Kidney tubule cell (primary cell): ENCODE measurements at regions not wholly inside any gene's neighbourhood (a gene's known extent, or its start where the extent isn't known, plus 50 kb on each side); places are given as distances from the start of the nearest gene placed in this dataset.
"Not testable (repeated sequence)": the region's sequence is repeated elsewhere in the genome, so short reads cannot be mapped to it uniquely, and the experiment has no call there.

ENCODE experiments used
- DNase-seq: peaks from one replicate; pipeline ENCODE4 v3.0.0-alpha.2; 2018; ENCODE audit warnings: low spot score

GRCh38 chr5:121100931-121101330 is 636.8 kb downstream of the PRR16 start:
- DNase-seq, result no peak

- no peak for DNase-seq
These were observed 641.8 kb downstream of the PRR16 start for GRCh38 chr5:121105921-121106320.

- not testable (repeated sequence) for DNase-seq
These were observed 642.9 kb downstream of the PRR16 start for GRCh38 chr5:121106721-121107690.

- no peak for DNase-seq
These were observed 644.6 kb downstream of the PRR16 start for GRCh38 chr5:121108725-121109124.

- DNase-seq, result no peak
These were observed 645.7 kb downstream of the PRR16 start for GRCh38 chr5:121109817-121110216.

GRCh38 chr5:121121786-121122185 is 657.7 kb downstream of the PRR16 start:
- no peak for DNase-seq

GRCh38 chr5:121138495-121138907 is 674.4 kb downstream of the PRR16 start:
- no peak for DNase-seq

- no peak for DNase-seq
These were observed 674.9 kb downstream of the PRR16 start for GRCh38 chr5:121138952-121139351.

- DNase-seq, result no peak
These were observed 680.7 kb downstream of the PRR16 start for GRCh38 chr5:121144764-121145163.

- DNase-seq, result no peak
These were observed 687.4 kb downstream of the PRR16 start for GRCh38 chr5:121151534-121151933.

GRCh38 chr5:121152411-121152810 is 688.3 kb downstream of the PRR16 start:
- no peak for DNase-seq

- DNase-seq, result no peak
These were observed 692.5 kb downstream of the PRR16 start for GRCh38 chr5:121156565-121156964.

- DNase-seq, result no peak
These were observed 693.2 kb upstream of the FTMT start for GRCh38 chr5:121158451-121158850.

- DNase-seq, result no peak
These were observed 691.1 kb upstream of the FTMT start for GRCh38 chr5:121160591-121160990.

- DNase-seq, result no peak
These were observed 687.0 kb upstream of the FTMT start for GRCh38 chr5:121164632-121165031.

GRCh38 chr5:121171361-121171760 is 680.3 kb upstream of the FTMT start:
- no peak for DNase-seq

- DNase-seq, result no peak
These were observed 679.8 kb upstream of the FTMT start for GRCh38 chr5:121171834-121172233.

- no peak for DNase-seq
These were observed 677.3 kb upstream of the FTMT start for GRCh38 chr5:121174351-121174750.

- no peak for DNase-seq
These were observed 675.7 kb upstream of the FTMT start for GRCh38 chr5:121175986-121176385.

- no peak for DNase-seq
These were observed 668.7 kb upstream of the FTMT start for GRCh38 chr5:121182788-121183490.

GRCh38 chr5:121188849-121189248 is 662.8 kb upstream of the FTMT start:
- DNase-seq, result no peak

GRCh38 chr5:121189342-121190305 is 662.1 kb upstream of the FTMT start:
- peak; percentile 11 for DNase-seq
